ENCODE measurements at regions not wholly inside any gene's neighbourhood (a gene's known extent, or its start where the extent isn't known, plus 50 kb on each side); places are given as distances from the start of the nearest gene placed in this dataset.

- H3K4me1 ChIP-seq (ENCODE audit: control extremely low read depth in 1 of 4, control insufficient read depth in 4 of 4, insufficient read depth in 4 of 4, low read length in 3 of 4) = no peaks in the 10 kb centered on the region
- no peaks in the 10 kb centered on the region for H3K9me3 ChIP-seq (ENCODE audit: control extremely low read depth in 1 of 5, control insufficient read depth in 4 of 5, insufficient read depth in 2 of 5, low read depth in 1 of 5, low read length in 4 of 5)
- ChIA-PET POLR2A (no interaction called here), CTCF (no interaction called here)
- DNase-seq = no peak
- H3K27me3 ChIP-seq (replicated peaks in 2 of 5; ENCODE audit: control insufficient read depth in 4 of 5, insufficient read depth in 5 of 5, low read length in 4 of 5) = no peaks in the 10 kb centered on the region
- H3K27ac ChIP-seq (ENCODE audit: insufficient read depth in 1 of 2, low read depth in 1 of 2, low read length in 2 of 2, poor library complexity in 1 of 2, severe bottlenecking in 2 of 2) = no peak overlapping the region
- no peak overlapping the region for H3K4me3 ChIP-seq (ENCODE audit: control insufficient read depth in 1 of 7, extremely low read depth in 1 of 7, insufficient read depth in 4 of 7, low read depth in 2 of 7, low read length in 6 of 7)
- H3K36me3 ChIP-seq (ENCODE audit: control insufficient read depth in 4 of 4, insufficient read depth in 4 of 4, low read length in 3 of 4) = no peaks in the 10 kb centered on the region
Observed at GRCh38 chr9:28394774-28395173, 821.5 kb upstream of the C9orf72 start.

DNA sequence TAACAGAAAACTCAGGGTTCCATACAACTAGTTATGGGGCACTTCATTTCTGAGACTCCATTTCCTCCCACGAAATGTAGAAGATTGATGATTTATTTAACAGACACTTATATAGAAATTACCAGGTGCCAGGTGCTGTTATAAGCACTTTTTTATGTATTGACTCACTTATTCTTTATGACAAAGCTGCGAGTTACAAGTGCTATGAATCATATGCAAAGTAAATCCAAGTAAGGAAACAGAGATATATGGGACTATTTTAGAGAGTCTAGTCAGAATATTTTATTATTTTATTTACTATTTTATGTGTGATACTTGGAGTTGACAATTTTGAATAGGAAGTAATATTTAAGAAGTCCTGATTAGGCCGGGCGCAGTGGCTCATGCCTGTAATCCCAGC is 822.8 kb upstream of the C9orf72 start:
- H3K27ac ChIP-seq (ENCODE audit: insufficient read depth in 1 of 2, low read depth in 1 of 2, low read length in 2 of 2, poor library complexity in 1 of 2, severe bottlenecking in 2 of 2) = no peak overlapping the region
- 100% methylated on average over 2 of the region's 4 CpGs for WGBS (ENCODE audit: insufficient coverage)
- no peaks in the 10 kb centered on the region for H3K4me1 ChIP-seq (ENCODE audit: control extremely low read depth in 1 of 4, control insufficient read depth in 4 of 4, insufficient read depth in 4 of 4, low read length in 3 of 4)
- no peaks in the 10 kb centered on the region for H3K9me3 ChIP-seq (ENCODE audit: control extremely low read depth in 1 of 5, control insufficient read depth in 4 of 5, insufficient read depth in 2 of 5, low read depth in 1 of 5, low read length in 4 of 5)
- no peaks in the 10 kb centered on the region for H3K27me3 ChIP-seq (replicated peaks in 2 of 5; ENCODE audit: control insufficient read depth in 4 of 5, insufficient read depth in 5 of 5, low read length in 4 of 5)
- CTCF ChIA-PET = no interaction called here
- POLR2A ChIA-PET = no interaction called here
- no peak overlapping the region for H3K4me3 ChIP-seq (ENCODE audit: control insufficient read depth in 1 of 7, extremely low read depth in 1 of 7, insufficient read depth in 4 of 7, low read depth in 2 of 7, low read length in 6 of 7)
- no peak for DNase-seq
- H3K36me3 ChIP-seq (ENCODE audit: control insufficient read depth in 4 of 4, insufficient read depth in 4 of 4, low read length in 3 of 4) = no peaks in the 10 kb centered on the region

GRCh38 chr9:28407351-28407750 is 834.1 kb upstream of the C9orf72 start:
- WGBS (ENCODE audit: insufficient coverage) = 90% methylated on average over 1 of the region's 3 CpGs
- H3K36me3 ChIP-seq (ENCODE audit: control insufficient read depth in 4 of 4, insufficient read depth in 4 of 4, low read length in 3 of 4) = no peaks in the 10 kb centered on the region
- ChIA-PET CTCF (no interaction called here), POLR2A (no interaction called here)
- no peaks in the 10 kb centered on the region for H3K9me3 ChIP-seq (ENCODE audit: control extremely low read depth in 1 of 5, control insufficient read depth in 4 of 5, insufficient read depth in 2 of 5, low read depth in 1 of 5, low read length in 4 of 5)
- no peak overlapping the region for H3K4me3 ChIP-seq (ENCODE audit: control insufficient read depth in 1 of 7, extremely low read depth in 1 of 7, insufficient read depth in 4 of 7, low read depth in 2 of 7, low read length in 6 of 7)
- no peaks in the 10 kb centered on the region for H3K27me3 ChIP-seq (replicated peaks in 2 of 5; ENCODE audit: control insufficient read depth in 4 of 5, insufficient read depth in 5 of 5, low read length in 4 of 5)
- no peaks in the 10 kb centered on the region for H3K4me1 ChIP-seq (ENCODE audit: control extremely low read depth in 1 of 4, control insufficient read depth in 4 of 4, insufficient read depth in 4 of 4, low read length in 3 of 4)
- no peak for DNase-seq
- H3K27ac ChIP-seq (ENCODE audit: insufficient read depth in 1 of 2, low read depth in 1 of 2, low read length in 2 of 2, poor library complexity in 1 of 2, severe bottlenecking in 2 of 2) = no peak overlapping the region

DNA sequence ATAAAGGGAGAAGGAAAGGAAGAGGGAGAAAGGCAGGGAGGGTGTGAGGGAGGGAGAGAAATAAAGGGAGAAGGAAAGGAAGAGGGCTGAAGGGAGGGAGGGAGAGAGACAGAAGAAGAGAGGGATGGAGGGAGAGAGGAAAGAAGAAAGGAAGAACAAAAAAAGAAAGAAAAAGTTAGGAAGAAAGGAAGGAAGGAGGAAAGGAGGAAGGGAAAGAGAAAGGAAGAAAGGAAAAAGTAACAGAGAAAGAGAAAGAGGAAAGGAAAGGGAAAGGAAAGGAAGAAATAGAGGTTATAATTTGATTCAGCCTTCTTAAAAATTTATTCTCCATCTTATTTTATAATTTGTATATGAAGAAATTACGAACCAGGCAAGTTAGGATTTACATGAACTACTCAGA is 836.6 kb upstream of the C9orf72 start:
- Histone ChIP-seq H3K4me3 (ENCODE audit: control insufficient read depth in 1 of 7, extremely low read depth in 1 of 7, insufficient read depth in 4 of 7, low read depth in 2 of 7, low read length in 6 of 7) (no peak overlapping the region), H3K9me3 (ENCODE audit: control extremely low read depth in 1 of 5, control insufficient read depth in 4 of 5, insufficient read depth in 2 of 5, low read depth in 1 of 5, low read length in 4 of 5) (no peaks in the 10 kb centered on the region), H3K4me1 (ENCODE audit: control extremely low read depth in 1 of 4, control insufficient read depth in 4 of 4, insufficient read depth in 4 of 4, low read length in 3 of 4) (no peaks in the 10 kb centered on the region), H3K36me3 (ENCODE audit: control insufficient read depth in 4 of 4, insufficient read depth in 4 of 4, low read length in 3 of 4) (no peaks in the 10 kb centered on the region), H3K27me3 (replicated peaks in 2 of 5; ENCODE audit: control insufficient read depth in 4 of 5, insufficient read depth in 5 of 5, low read length in 4 of 5) (no peaks in the 10 kb centered on the region), H3K27ac (ENCODE audit: insufficient read depth in 1 of 2, low read depth in 1 of 2, low read length in 2 of 2, poor library complexity in 1 of 2, severe bottlenecking in 2 of 2) (no peak overlapping the region)
- POLR2A ChIA-PET = no interaction called here
- no CpG with 5 or more reads among the region's 1 CpG for WGBS (ENCODE audit: insufficient coverage)
- CTCF ChIA-PET = no interaction called here
- no peak for DNase-seq

DNA sequence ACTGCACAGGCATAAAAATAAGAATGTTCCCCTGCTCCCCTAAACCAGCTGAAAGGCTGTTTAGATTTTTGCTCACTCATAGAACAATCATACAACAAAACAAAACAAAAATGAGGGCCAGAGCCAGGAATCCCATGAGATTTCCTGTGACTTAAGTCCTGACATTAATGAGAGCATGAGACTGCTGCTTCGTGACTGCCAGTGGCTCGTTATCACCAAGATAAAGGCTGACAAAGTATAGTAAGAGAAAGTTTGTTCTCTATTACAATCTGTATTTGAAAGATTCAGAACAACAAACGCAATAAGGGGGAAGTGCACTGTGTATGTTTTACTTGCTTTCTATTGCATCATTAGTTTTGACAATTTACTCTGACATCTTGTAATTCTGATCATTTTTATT is 837.1 kb upstream of the C9orf72 start:
- CTCF ChIA-PET = no interaction called here

DNA sequence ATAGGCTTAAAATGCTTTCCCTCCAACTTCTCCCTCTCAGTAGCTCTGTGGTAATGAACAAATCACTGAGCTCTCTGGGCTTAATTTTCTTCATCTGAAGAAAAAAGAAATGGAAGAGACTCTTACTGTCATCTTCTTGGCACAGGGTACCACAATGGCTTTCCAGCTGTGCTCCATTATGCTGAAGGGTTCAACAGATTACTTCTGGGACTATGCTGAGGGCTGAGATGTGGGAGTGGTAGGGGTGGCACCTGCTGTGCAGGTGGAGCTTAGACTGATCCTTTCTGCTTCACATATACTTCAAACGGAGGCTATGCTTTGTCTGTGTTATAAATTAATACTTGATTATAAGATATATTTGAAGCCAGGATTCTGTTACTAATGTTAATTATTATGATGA is 840.2 kb upstream of the C9orf72 start:
- CTCF ChIA-PET = no interaction called here
- Histone ChIP-seq H3K27me3 (replicated peaks in 2 of 5; ENCODE audit: control insufficient read depth in 4 of 5, insufficient read depth in 5 of 5, low read length in 4 of 5) (no peaks in the 10 kb centered on the region), H3K36me3 (ENCODE audit: control insufficient read depth in 4 of 4, insufficient read depth in 4 of 4, low read length in 3 of 4) (no peaks in the 10 kb centered on the region), H3K27ac (ENCODE audit: insufficient read depth in 1 of 2, low read depth in 1 of 2, low read length in 2 of 2, poor library complexity in 1 of 2, severe bottlenecking in 2 of 2) (no peak overlapping the region), H3K4me1 (ENCODE audit: control extremely low read depth in 1 of 4, control insufficient read depth in 4 of 4, insufficient read depth in 4 of 4, low read length in 3 of 4) (no peaks in the 10 kb centered on the region), H3K4me3 (ENCODE audit: control insufficient read depth in 1 of 7, extremely low read depth in 1 of 7, insufficient read depth in 4 of 7, low read depth in 2 of 7, low read length in 6 of 7) (no peak overlapping the region), H3K9me3 (ENCODE audit: control extremely low read depth in 1 of 5, control insufficient read depth in 4 of 5, insufficient read depth in 2 of 5, low read depth in 1 of 5, low read length in 4 of 5) (no peaks in the 10 kb centered on the region)
- POLR2A ChIA-PET = no interaction called here
- no CpG with 5 or more reads among the region's 1 CpG for WGBS (ENCODE audit: insufficient coverage)
- no peak for DNase-seq

More for the DNA sequence above, 837.1 kb upstream of the C9orf72 start:
- H3K4me1 ChIP-seq (ENCODE audit: control extremely low read depth in 1 of 4, control insufficient read depth in 4 of 4, insufficient read depth in 4 of 4, low read length in 3 of 4) = no peaks in the 10 kb centered on the region
- no peak overlapping the region for H3K4me3 ChIP-seq (ENCODE audit: control insufficient read depth in 1 of 7, extremely low read depth in 1 of 7, insufficient read depth in 4 of 7, low read depth in 2 of 7, low read length in 6 of 7)
- no peak for DNase-seq
- 42% methylated on average over 2 of the region's 3 CpGs for whole genome bisulfite sequencing (ENCODE audit: insufficient coverage)
- H3K9me3 ChIP-seq (ENCODE audit: control extremely low read depth in 1 of 5, control insufficient read depth in 4 of 5, insufficient read depth in 2 of 5, low read depth in 1 of 5, low read length in 4 of 5) = no peaks in the 10 kb centered on the region
- no peaks in the 10 kb centered on the region for H3K36me3 ChIP-seq (ENCODE audit: control insufficient read depth in 4 of 4, insufficient read depth in 4 of 4, low read length in 3 of 4)
- no peaks in the 10 kb centered on the region for H3K27me3 ChIP-seq (replicated peaks in 2 of 5; ENCODE audit: control insufficient read depth in 4 of 5, insufficient read depth in 5 of 5, low read length in 4 of 5)
- no peak overlapping the region for H3K27ac ChIP-seq (ENCODE audit: insufficient read depth in 1 of 2, low read depth in 1 of 2, low read length in 2 of 2, poor library complexity in 1 of 2, severe bottlenecking in 2 of 2)
- POLR2A ChIA-PET = no interaction called here

DNA sequence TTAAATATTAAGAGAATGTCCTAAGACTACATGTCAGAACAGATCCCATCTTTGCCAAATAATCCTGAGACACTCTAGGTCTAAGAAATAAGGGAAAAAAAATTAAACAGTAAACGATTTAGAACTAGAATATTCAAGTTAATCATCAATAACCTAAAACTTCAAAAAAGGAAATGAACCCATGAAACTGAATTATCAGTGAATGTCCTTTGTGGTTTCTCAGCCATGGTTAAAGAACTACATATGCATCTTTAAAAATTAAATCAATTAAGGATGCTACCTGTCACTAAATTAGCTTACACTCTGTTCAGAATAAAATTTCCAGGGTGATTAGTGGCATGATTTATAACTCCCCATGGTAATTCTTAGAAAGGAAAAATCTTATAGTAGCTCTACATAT is 850.0 kb upstream of the C9orf72 start:
- CTCF ChIA-PET = no interaction called here
- WGBS (ENCODE audit: insufficient coverage) = no CpG with 5 or more reads among the region's 1 CpG
- no peaks in the 10 kb centered on the region for H3K9me3 ChIP-seq (ENCODE audit: control extremely low read depth in 1 of 5, control insufficient read depth in 4 of 5, insufficient read depth in 2 of 5, low read depth in 1 of 5, low read length in 4 of 5)
- no peaks in the 10 kb centered on the region for H3K4me1 ChIP-seq (ENCODE audit: control extremely low read depth in 1 of 4, control insufficient read depth in 4 of 4, insufficient read depth in 4 of 4, low read length in 3 of 4)
- no peaks in the 10 kb centered on the region for H3K36me3 ChIP-seq (ENCODE audit: control insufficient read depth in 4 of 4, insufficient read depth in 4 of 4, low read length in 3 of 4)
- no peak for DNase-seq
- no peak overlapping the region for H3K4me3 ChIP-seq (ENCODE audit: control insufficient read depth in 1 of 7, extremely low read depth in 1 of 7, insufficient read depth in 4 of 7, low read depth in 2 of 7, low read length in 6 of 7)
- POLR2A ChIA-PET = no interaction called here
- H3K27me3 ChIP-seq (replicated peaks in 2 of 5; ENCODE audit: control insufficient read depth in 4 of 5, insufficient read depth in 5 of 5, low read length in 4 of 5) = no peaks in the 10 kb centered on the region
- no peak overlapping the region for H3K27ac ChIP-seq (ENCODE audit: insufficient read depth in 1 of 2, low read depth in 1 of 2, low read length in 2 of 2, poor library complexity in 1 of 2, severe bottlenecking in 2 of 2)

- DNase-seq = no peak
- POLR2A ChIA-PET = no interaction called here
- CTCF ChIA-PET = no interaction called here
- Histone ChIP-seq H3K27ac (ENCODE audit: insufficient read depth in 1 of 2, low read depth in 1 of 2, low read length in 2 of 2, poor library complexity in 1 of 2, severe bottlenecking in 2 of 2) (no peak overlapping the region), H3K27me3 (replicated peaks in 2 of 5; ENCODE audit: control insufficient read depth in 4 of 5, insufficient read depth in 5 of 5, low read length in 4 of 5) (no peaks in the 10 kb centered on the region), H3K4me3 (ENCODE audit: control insufficient read depth in 1 of 7, extremely low read depth in 1 of 7, insufficient read depth in 4 of 7, low read depth in 2 of 7, low read length in 6 of 7) (no peak overlapping the region), H3K36me3 (ENCODE audit: control insufficient read depth in 4 of 4, insufficient read depth in 4 of 4, low read length in 3 of 4) (no peaks in the 10 kb centered on the region), H3K9me3 (ENCODE audit: control extremely low read depth in 1 of 5, control insufficient read depth in 4 of 5, insufficient read depth in 2 of 5, low read depth in 1 of 5, low read length in 4 of 5) (no peaks in the 10 kb centered on the region), H3K4me1 (ENCODE audit: control extremely low read depth in 1 of 4, control insufficient read depth in 4 of 4, insufficient read depth in 4 of 4, low read length in 3 of 4) (no peaks in the 10 kb centered on the region)
- 57% methylated on average over 1 of the region's 1 CpG for WGBS (ENCODE audit: insufficient coverage)
Observed at GRCh38 chr9:28435456-28435855, 862.2 kb upstream of the C9orf72 start.
